Ovary (tissue), 3 donors: ENCODE measurements at regions not wholly inside any gene's neighbourhood (a gene's known extent, or its start where the extent isn't known, plus 50 kb on each side); places are given as distances from the start of the nearest gene placed in this dataset.

Experiments used
- EP300 ChIP-seq: sonication (generic); formaldehyde crosslinking; IDR thresholded peaks from one replicate; pipeline ENCODE4 v1.6.1; 2017; ENCODE audit warnings: antibody characterized with exemption
- POLR2A ChIP-seq: fragments of 450-650 bp; IDR thresholded peaks from one replicate; pipeline ENCODE4 v1.6.1; 2017; ENCODE audit warnings: antibody characterized with exemption, mild to moderate bottlenecking, moderate library complexity
- TF ChIP-seq, protein P1 (sequence below), 3 donors: fragments of 450-650 bp in 2 of 3; fragments of 200-600 bp in 1 of 3; IDR thresholded peaks; one replicate each; pipeline versions ENCODE4 v1.5.1 to v1.8.0; 2016 to 2022; ENCODE audit warnings: antibody characterized with exemption in 3 of 3, mild to moderate bottlenecking in 1 of 3
- donor health status: DM: no; HTN: no; CAD: no.

DNA sequence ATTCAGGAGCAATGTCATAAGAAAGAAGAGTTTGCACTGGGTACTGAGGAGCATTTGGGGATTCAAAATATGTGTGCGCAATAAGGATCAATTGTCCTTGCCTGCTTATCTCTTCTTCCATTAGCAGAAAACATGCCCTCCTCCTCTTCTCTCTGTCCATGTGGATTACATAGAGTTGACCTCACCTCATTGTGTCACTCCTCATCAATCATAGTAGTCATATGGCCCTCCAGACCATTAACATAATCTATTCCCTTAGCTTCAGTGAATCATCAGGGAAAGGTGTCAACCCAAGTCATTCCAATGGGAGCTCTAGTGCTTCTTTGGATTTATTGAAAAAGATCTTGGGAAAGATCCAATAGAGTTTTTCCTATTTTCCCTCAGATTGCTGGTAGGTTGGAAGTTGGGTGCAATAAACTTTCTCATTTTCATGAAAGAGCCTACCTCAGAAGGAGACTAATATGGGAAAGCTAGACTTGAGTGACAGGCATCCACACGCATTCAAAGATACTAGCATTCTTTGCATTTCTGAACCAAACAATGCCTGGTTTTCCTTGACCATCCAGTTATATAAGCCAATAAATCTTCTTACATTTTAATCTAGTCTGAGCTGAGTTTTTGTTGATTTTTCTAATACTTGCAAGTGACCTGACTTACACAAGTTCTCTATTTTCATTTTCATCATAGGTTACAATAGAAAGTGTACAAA lies 71.5 kb upstream of the FAM13C start:
- TF ChIP-seq, protein P1, sequence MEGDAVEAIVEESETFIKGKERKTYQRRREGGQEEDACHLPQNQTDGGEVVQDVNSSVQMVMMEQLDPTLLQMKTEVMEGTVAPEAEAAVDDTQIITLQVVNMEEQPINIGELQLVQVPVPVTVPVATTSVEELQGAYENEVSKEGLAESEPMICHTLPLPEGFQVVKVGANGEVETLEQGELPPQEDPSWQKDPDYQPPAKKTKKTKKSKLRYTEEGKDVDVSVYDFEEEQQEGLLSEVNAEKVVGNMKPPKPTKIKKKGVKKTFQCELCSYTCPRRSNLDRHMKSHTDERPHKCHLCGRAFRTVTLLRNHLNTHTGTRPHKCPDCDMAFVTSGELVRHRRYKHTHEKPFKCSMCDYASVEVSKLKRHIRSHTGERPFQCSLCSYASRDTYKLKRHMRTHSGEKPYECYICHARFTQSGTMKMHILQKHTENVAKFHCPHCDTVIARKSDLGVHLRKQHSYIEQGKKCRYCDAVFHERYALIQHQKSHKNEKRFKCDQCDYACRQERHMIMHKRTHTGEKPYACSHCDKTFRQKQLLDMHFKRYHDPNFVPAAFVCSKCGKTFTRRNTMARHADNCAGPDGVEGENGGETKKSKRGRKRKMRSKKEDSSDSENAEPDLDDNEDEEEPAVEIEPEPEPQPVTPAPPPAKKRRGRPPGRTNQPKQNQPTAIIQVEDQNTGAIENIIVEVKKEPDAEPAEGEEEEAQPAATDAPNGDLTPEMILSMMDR (IDR thresholded peaks at IDR 0.05): no peak
- no peak for TF ChIP-seq EP300
- no peak for TF ChIP-seq POLR2A
